ENCODE measurements at regions not wholly inside any gene's neighbourhood (a gene's known extent, or its start where the extent isn't known, plus 50 kb on each side); places are given as distances from the start of the nearest gene placed in this dataset.

- TF ChIP-seq CTCF (IDR thresholded peaks at IDR 0.05) = no peak
- no peak for TF ChIP-seq TCF7L2 (IDR thresholded peaks at IDR 0.05; ENCODE audit: low read depth, low read length)
- no peak for TF ChIP-seq REST (IDR thresholded peaks at IDR 0.05; ENCODE audit: insufficient read depth in 1 of 2, low read depth in 2 of 2, low read length in 1 of 2)
- TF ChIP-seq POLR2AphosphoS5 (IDR thresholded peaks at IDR 0.05; ENCODE audit: low read depth, low read length) = no peak
Observed at GRCh38 chr4:33072298-33073089, 2352.3 kb downstream of the PCDH7 start.

All from Panc1 (cell line).